Astrocyte (in vitro differentiated cells and primary cell): ENCODE measurements at regions not wholly inside any gene's neighbourhood (a gene's known extent, or its start where the extent isn't known, plus 50 kb on each side); places are given as distances from the start of the nearest gene placed in this dataset.

Experiments
- DNase-seq: peaks from one replicate; pipeline ENCODE4 v3.0.0-alpha.2; 2010; ENCODE audit warnings: low read depth
- FAIRE-seq: peaks from 2 replicates; lab custom pipeline; 2011; peaks lifted over from hg19 to GRCh38; lab: Jason Lieb, UNC
- H2AFZ ChIP-seq: 2 replicates; pipeline ENCODE4 v1.6.0; 2012; ENCODE audit warnings: low read depth, low read length, inconsistent platforms
- H3K27ac ChIP-seq: 2 replicates; pipeline ENCODE4 v1.5.1; 2011; ENCODE audit warnings: low read depth, low read length, inconsistent platforms
- H3K27me3 ChIP-seq: 2 replicates; pipeline ENCODE4 v1.6.0; 2011; ENCODE audit warnings: low read length, inconsistent platforms; ENCODE audit not compliant: insufficient read depth
- H3K36me3 ChIP-seq: 2 replicates; pipeline ENCODE4 v1.5.1; 2011; ENCODE audit warnings: low read length, inconsistent platforms; ENCODE audit not compliant: insufficient read depth
- H3K4me1 ChIP-seq: 2 replicates; pipeline ENCODE4 v1.5.1; 2011; ENCODE audit warnings: low read length, inconsistent platforms; ENCODE audit not compliant: insufficient read depth
- H3K4me2 ChIP-seq: 2 replicates; pipeline ENCODE4 v1.6.0; 2012; ENCODE audit warnings: low read length, inconsistent platforms
- H3K4me3 ChIP-seq: 2 replicates; pipeline ENCODE4 v1.5.1; 2011; ENCODE audit warnings: low read depth, mild to moderate bottlenecking, low read length, inconsistent platforms; ENCODE audit not compliant: insufficient read depth
- H3K79me2 ChIP-seq: 2 replicates; pipeline ENCODE4 v1.6.0; 2012; ENCODE audit warnings: mild to moderate bottlenecking, low read length, inconsistent platforms; ENCODE audit not compliant: insufficient read depth
- H3K9ac ChIP-seq: 2 replicates; pipeline ENCODE4 v1.6.0; 2012; ENCODE audit warnings: mild to moderate bottlenecking, low read length, inconsistent platforms
- H3K9me3 ChIP-seq: 2 replicates; pipeline ENCODE4 v1.5.1; 2012; ENCODE audit warnings: low read depth, mild to moderate bottlenecking, low read length, inconsistent platforms; ENCODE audit not compliant: insufficient read depth
- H4K20me1 ChIP-seq: 2 replicates; pipeline ENCODE4 v1.6.0; 2012; ENCODE audit warnings: low read length, inconsistent platforms; ENCODE audit not compliant: insufficient read depth
- H3K27ac Mint-ChIP-seq: one replicate; pipeline ENCODE4 v1.8.0; 2021; ENCODE audit warnings: mild to moderate bottlenecking, mixed read lengths; ENCODE audit not compliant: unreplicated experiment
- H3K27me3 Mint-ChIP-seq: one replicate; pipeline ENCODE4 v1.8.0; 2021; ENCODE audit warnings: low read depth, mixed read lengths; ENCODE audit not compliant: unreplicated experiment
- H3K36me3 Mint-ChIP-seq: one replicate; pipeline ENCODE4 v1.8.0; 2021; ENCODE audit warnings: low read depth, mixed read lengths; ENCODE audit not compliant: unreplicated experiment
- H3K4me1 Mint-ChIP-seq: one replicate; pipeline ENCODE4 v1.8.0; 2021; ENCODE audit warnings: low read depth, mixed read lengths; ENCODE audit not compliant: unreplicated experiment
- H3K4me3 Mint-ChIP-seq: one replicate; pipeline ENCODE4 v1.8.0; 2021; ENCODE audit warnings: mild to moderate bottlenecking, moderate library complexity, mixed read lengths; ENCODE audit not compliant: unreplicated experiment
- H3K9me3 Mint-ChIP-seq: one replicate; pipeline ENCODE4 v1.8.0; 2021; ENCODE audit warnings: mild to moderate bottlenecking, mixed read lengths; ENCODE audit not compliant: unreplicated experiment
- EZH2 ChIP-seq: IDR thresholded peaks from 2 replicates; pipeline ENCODE4 v1.6.1; 2012; ENCODE audit warnings: mild to moderate bottlenecking, low read length, inconsistent platforms; ENCODE audit not compliant: insufficient read depth
- TF ChIP-seq, protein P1 (sequence below): IDR thresholded peaks from 2 replicates; pipeline ENCODE4 v1.5.1; 2011; ENCODE audit warnings: low read depth, mild to moderate bottlenecking, inconsistent platforms, low read length, moderate library complexity; ENCODE audit not compliant: insufficient read depth

DNA sequence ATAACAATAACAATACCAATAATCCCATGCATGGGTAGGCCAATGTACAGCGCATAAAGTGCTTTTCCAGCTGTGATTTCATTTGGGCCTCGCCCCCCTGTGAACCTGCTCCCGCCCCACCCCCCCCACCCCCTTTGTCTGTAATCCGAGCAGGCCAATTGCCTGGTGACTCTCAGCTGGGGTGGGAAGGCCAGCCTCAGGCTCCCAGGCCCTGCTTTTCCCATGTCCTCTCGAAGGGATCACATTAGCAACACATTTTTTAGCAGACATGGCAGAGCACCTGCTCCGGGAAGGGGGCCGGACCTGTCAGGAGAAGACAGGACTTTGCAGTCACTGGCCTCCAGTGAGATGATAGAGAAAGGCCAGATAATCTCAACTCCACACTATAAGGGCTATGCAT lies 439.3 kb downstream of the RPS24 start:
- Mint-ChIP-seq H3K4me3 (no peak overlapping the region), H3K27me3 (peaks cover 32% of the 10 kb centered on the region), H3K36me3 (no peaks in the 10 kb centered on the region), H3K27ac (no peak overlapping the region), H3K9me3 (no peaks in the 10 kb centered on the region), H3K4me1 (no peaks in the 10 kb centered on the region)
- peaks cover 3% of the 10 kb centered on the region for H3K4me1 ChIP-seq
- no peaks in the 10 kb centered on the region for H4K20me1 ChIP-seq
- no peaks in the 10 kb centered on the region for H3K79me2 ChIP-seq
- TF ChIP-seq, protein P1, sequence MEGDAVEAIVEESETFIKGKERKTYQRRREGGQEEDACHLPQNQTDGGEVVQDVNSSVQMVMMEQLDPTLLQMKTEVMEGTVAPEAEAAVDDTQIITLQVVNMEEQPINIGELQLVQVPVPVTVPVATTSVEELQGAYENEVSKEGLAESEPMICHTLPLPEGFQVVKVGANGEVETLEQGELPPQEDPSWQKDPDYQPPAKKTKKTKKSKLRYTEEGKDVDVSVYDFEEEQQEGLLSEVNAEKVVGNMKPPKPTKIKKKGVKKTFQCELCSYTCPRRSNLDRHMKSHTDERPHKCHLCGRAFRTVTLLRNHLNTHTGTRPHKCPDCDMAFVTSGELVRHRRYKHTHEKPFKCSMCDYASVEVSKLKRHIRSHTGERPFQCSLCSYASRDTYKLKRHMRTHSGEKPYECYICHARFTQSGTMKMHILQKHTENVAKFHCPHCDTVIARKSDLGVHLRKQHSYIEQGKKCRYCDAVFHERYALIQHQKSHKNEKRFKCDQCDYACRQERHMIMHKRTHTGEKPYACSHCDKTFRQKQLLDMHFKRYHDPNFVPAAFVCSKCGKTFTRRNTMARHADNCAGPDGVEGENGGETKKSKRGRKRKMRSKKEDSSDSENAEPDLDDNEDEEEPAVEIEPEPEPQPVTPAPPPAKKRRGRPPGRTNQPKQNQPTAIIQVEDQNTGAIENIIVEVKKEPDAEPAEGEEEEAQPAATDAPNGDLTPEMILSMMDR, result no peak
- TF ChIP-seq EZH2, result no peak
- H3K9ac ChIP-seq, result no peak overlapping the region
- no peak overlapping the region for H3K4me3 ChIP-seq
- no peak overlapping the region for H3K27ac ChIP-seq
- DNase-seq (no peak), FAIRE-seq (no peak)
- no peaks in the 10 kb centered on the region for H3K27me3 ChIP-seq
- H2AFZ ChIP-seq, result no peak overlapping the region
- H3K36me3 ChIP-seq, result no peaks in the 10 kb centered on the region
- no peak overlapping the region for H3K4me2 ChIP-seq
- H3K9me3 ChIP-seq, result no peaks in the 10 kb centered on the region

DNA sequence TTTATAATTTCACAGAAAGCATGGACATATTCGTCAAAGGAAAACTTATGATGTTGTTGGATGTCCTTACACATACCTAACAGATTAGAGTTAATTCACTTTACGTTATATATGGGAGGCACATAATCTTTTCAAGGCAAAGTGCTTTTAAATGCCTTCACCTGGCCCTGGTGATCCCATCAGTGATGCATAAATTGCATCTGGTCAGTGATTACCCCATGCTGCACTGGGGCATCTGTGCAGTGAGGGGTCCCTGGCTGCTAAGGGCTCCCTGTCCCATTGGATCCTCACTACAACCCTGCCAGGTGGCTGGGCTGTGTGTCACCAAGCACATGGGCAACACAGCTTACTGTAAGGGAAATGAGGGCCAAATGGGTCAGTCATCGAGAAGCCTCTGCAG lies 441.1 kb downstream of the RPS24 start:
- H3K9me3 Mint-ChIP-seq, result no peaks in the 10 kb centered on the region
- Histone ChIP-seq H3K4me1 (peaks cover 3% of the 10 kb centered on the region), H3K27me3 (no peaks in the 10 kb centered on the region), H3K4me3 (no peak overlapping the region), H3K9ac (no peak overlapping the region), H4K20me1 (no peaks in the 10 kb centered on the region), H3K27ac (no peak overlapping the region), H3K79me2 (no peaks in the 10 kb centered on the region), H3K9me3 (no peaks in the 10 kb centered on the region), H3K4me2 (no peak overlapping the region), H2AFZ (no peak overlapping the region), H3K36me3 (no peaks in the 10 kb centered on the region)
- no peaks in the 10 kb centered on the region for H3K4me1 Mint-ChIP-seq
- H3K27ac Mint-ChIP-seq, result no peak overlapping the region
- no peaks in the 10 kb centered on the region for H3K36me3 Mint-ChIP-seq
- FAIRE-seq (no peak), DNase-seq (no peak)
- TF ChIP-seq, protein P1, result no peak
- no peak for TF ChIP-seq EZH2
- H3K27me3 Mint-ChIP-seq, result peaks cover 42% of the 10 kb centered on the region
- H3K4me3 Mint-ChIP-seq, result no peak overlapping the region

DNA sequence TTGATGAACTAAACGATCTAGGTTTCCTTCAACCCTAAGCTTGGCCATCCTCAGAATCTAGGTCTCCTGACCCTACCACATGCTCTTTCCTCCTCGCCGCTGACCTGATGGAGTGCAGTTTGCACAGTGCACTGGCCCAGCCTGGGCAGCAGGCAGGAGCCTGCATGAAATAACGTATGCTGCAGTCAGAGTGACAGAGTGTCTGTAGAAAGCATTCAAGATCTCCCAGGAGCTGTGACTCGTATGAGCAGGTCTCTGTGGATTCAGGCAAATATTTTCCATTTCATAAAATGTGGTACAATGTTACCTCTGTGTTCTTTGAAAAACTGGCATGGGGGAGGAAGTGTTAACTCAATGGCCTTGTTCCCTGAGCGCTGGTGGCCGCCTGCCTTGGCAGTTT lies 441.8 kb downstream of the RPS24 start:
- H3K9me3 ChIP-seq, result no peaks in the 10 kb centered on the region
- no peaks in the 10 kb centered on the region for H3K79me2 ChIP-seq
- no peak overlapping the region for H3K4me2 ChIP-seq
- no peaks in the 10 kb centered on the region for H3K27me3 ChIP-seq
- H3K36me3 ChIP-seq, result no peaks in the 10 kb centered on the region
- H3K27ac Mint-ChIP-seq, result no peak overlapping the region
- H3K4me3 Mint-ChIP-seq, result no peak overlapping the region
- FAIRE-seq (no peak), DNase-seq (no peak)
- H3K4me3 ChIP-seq, result no peak overlapping the region
- peaks cover 48% of the 10 kb centered on the region for H3K27me3 Mint-ChIP-seq
- H3K4me1 ChIP-seq, result peaks cover 2% of the 10 kb centered on the region
- no peak overlapping the region for H3K9ac ChIP-seq
- H3K4me1 Mint-ChIP-seq, result no peaks in the 10 kb centered on the region
- no peaks in the 10 kb centered on the region for H3K36me3 Mint-ChIP-seq
- TF ChIP-seq, protein P1, result no peak
- TF ChIP-seq EZH2, result no peak
- no peaks in the 10 kb centered on the region for H4K20me1 ChIP-seq
- no peak overlapping the region for H3K27ac ChIP-seq
- H3K9me3 Mint-ChIP-seq, result no peaks in the 10 kb centered on the region
- no peak overlapping the region for H2AFZ ChIP-seq
